ENCODE measurements at regions not wholly inside any gene's neighbourhood (a gene's known extent, or its start where the extent isn't known, plus 50 kb on each side); places are given as distances from the start of the nearest gene placed in this dataset.

DNA sequence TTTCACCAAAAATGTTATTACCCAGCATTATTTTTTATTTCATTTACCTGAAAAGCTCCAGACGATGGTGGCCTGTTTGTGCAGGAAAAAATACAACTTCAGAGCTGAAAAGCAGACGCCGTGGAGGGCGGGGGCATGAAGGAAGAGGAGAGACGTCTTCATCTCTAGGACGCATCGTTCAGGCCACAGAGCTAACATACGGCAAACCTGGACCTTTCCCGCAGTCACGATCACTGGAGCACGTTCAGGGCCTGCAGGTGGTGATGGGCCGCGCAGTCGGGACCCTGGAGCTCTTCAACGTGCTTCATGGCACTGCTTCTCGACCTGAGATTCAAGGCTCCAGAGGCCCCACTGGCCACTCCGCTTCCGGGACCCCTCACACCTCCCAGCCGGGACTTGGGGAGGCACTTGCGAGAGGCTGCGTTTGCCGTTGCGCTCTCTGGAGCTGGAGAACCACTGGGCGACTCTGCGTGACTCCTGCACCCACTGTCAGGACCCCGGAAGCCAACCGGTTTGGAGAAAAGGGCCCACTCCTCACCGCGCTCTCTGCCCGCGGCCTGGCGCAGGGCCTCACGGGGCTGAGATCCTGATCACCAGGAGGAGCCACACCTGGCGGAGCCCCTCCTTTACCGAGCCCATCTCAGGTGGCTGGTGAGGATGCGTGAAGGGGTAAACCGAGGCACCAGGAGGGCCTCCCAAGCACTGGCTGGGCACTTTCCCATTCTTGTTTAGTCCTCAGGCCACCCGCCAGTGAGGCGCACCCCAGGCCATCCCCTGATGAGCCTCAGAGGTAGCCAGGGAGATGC is 164.4 kb upstream of the AFDN start:
- Histone ChIP-seq H3K4me3 (ENCODE audit: extremely low read depth, insufficient read depth, low read length, poor library complexity, severe bottlenecking) (no peak overlapping the region), H3K36me3 (ENCODE audit: control insufficient read depth, insufficient read depth, low read length) (no peaks in the 10 kb centered on the region), H3K4me1 (ENCODE audit: control insufficient read depth, insufficient read depth, low read length, poor library complexity, severe bottlenecking) (peaks cover 21% of the 10 kb centered on the region), H3K9me3 (ENCODE audit: control insufficient read depth, low read length) (peaks cover 9% of the 10 kb centered on the region), H3K27ac (ENCODE audit: low read depth, low read length, severe bottlenecking) (no peak overlapping the region)
- 95 to 96% methylated on average over 39 of the region's 39 CpGs for WGBS, 2 experiments (ENCODE audit: insufficient coverage in 2 of 2)

DNA sequence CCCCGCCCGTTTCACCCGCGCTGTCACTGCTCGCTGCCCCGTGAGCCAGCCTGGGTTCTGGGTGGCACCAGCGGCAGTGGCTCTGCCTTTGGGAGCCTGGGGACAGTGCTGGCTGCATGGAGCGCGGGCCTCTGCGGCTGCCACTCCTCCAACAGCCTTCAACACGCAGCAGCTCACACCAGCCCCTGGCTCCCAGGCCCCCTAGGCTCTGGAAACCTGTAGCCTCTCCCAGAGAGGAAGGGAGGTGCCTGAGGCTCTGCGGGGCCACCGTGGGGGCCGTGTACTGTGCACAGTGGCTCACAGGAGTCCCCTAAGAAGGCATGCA is 163.9 kb upstream of the AFDN start:
- Histone ChIP-seq H3K27ac (ENCODE audit: low read depth, low read length, severe bottlenecking) (no peak overlapping the region), H3K4me1 (ENCODE audit: control insufficient read depth, insufficient read depth, low read length, poor library complexity, severe bottlenecking) (peaks cover 23% of the 10 kb centered on the region), H3K4me3 (ENCODE audit: extremely low read depth, insufficient read depth, low read length, poor library complexity, severe bottlenecking) (no peak overlapping the region), H3K36me3 (ENCODE audit: control insufficient read depth, insufficient read depth, low read length) (no peaks in the 10 kb centered on the region), H3K9me3 (ENCODE audit: control insufficient read depth, low read length) (peaks cover 4% of the 10 kb centered on the region)
- 92 to 98% methylated on average over 11 to 13 of the region's 14 CpGs for WGBS, 2 experiments (ENCODE audit: insufficient coverage in 2 of 2)

DNA sequence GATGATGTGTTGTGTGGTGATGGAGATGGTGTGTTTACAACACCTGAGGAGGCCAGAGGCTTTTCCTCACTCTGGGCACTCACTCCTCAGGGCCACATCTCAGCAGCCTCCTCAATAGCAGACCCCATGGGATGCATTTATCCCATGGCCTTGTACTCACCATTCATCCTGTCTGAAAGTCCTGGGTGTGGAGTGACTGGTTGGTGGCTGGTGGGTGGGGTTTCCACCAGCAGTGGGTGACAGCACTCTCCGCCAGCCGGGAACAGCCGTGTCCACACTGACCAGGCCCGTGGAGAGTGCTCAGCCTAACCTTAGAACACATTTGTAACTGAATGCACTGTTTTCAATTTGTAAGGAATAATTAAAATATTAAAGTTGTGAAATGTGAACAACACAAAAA is 163.4 kb upstream of the AFDN start:
- H3K27ac ChIP-seq (ENCODE audit: low read depth, low read length, severe bottlenecking) = no peak overlapping the region
- 67% methylated on average over 4 of the region's 4 CpGs; no CpG with 5 or more reads in 1 of the 2 experiments for WGBS, 2 experiments (ENCODE audit: insufficient coverage in 2 of 2)
- H3K9me3 ChIP-seq (ENCODE audit: control insufficient read depth, low read length) = no peaks in the 10 kb centered on the region
- no peak overlapping the region for H3K4me3 ChIP-seq (ENCODE audit: extremely low read depth, insufficient read depth, low read length, poor library complexity, severe bottlenecking)
- H3K4me1 ChIP-seq (ENCODE audit: control insufficient read depth, insufficient read depth, low read length, poor library complexity, severe bottlenecking) = peaks cover 27% of the 10 kb centered on the region
- H3K36me3 ChIP-seq (ENCODE audit: control insufficient read depth, insufficient read depth, low read length) = no peaks in the 10 kb centered on the region

DNA sequence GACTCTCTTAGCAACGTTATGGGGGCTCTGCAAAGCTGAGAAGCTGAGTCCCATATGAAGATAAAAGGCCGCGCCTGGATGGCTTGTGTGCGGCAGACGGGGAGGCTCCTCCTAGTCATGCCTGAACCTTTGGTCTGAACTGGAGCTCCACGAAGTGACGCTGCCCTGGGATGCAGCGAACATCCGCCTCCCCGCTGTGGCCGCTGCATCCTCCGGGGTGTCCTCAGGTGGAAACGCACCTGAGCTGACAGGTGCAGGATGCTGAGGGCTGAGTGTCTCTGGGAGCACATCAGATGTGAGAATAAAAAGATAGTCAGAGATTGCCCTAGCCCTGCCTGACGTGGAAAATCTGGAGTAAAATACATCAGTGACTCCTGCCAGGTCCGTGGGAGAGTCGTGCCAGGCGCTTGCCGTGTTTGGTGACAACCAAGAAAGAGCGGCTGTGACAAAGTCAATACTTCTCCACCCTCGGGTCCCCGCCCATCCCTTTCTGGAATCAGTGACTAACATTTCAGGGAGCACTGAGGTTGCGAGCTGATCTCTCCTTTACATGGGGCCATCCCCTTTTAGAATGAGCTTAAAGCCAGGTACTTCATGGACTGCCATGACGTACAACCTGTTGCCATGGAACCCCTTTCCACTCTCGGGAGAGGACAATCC is 162.8 kb upstream of the AFDN start:
- no peaks in the 10 kb centered on the region for H3K36me3 ChIP-seq (ENCODE audit: control insufficient read depth, insufficient read depth, low read length)
- no peak overlapping the region for H3K27ac ChIP-seq (ENCODE audit: low read depth, low read length, severe bottlenecking)
- peaks cover 27% of the 10 kb centered on the region for H3K4me1 ChIP-seq (ENCODE audit: control insufficient read depth, insufficient read depth, low read length, poor library complexity, severe bottlenecking)
- no peaks in the 10 kb centered on the region for H3K9me3 ChIP-seq (ENCODE audit: control insufficient read depth, low read length)
- no peak overlapping the region for H3K4me3 ChIP-seq (ENCODE audit: extremely low read depth, insufficient read depth, low read length, poor library complexity, severe bottlenecking)
- 87 to 88% methylated on average over 24 of the region's 24 CpGs for WGBS, 2 experiments (ENCODE audit: insufficient coverage in 2 of 2)

DNA sequence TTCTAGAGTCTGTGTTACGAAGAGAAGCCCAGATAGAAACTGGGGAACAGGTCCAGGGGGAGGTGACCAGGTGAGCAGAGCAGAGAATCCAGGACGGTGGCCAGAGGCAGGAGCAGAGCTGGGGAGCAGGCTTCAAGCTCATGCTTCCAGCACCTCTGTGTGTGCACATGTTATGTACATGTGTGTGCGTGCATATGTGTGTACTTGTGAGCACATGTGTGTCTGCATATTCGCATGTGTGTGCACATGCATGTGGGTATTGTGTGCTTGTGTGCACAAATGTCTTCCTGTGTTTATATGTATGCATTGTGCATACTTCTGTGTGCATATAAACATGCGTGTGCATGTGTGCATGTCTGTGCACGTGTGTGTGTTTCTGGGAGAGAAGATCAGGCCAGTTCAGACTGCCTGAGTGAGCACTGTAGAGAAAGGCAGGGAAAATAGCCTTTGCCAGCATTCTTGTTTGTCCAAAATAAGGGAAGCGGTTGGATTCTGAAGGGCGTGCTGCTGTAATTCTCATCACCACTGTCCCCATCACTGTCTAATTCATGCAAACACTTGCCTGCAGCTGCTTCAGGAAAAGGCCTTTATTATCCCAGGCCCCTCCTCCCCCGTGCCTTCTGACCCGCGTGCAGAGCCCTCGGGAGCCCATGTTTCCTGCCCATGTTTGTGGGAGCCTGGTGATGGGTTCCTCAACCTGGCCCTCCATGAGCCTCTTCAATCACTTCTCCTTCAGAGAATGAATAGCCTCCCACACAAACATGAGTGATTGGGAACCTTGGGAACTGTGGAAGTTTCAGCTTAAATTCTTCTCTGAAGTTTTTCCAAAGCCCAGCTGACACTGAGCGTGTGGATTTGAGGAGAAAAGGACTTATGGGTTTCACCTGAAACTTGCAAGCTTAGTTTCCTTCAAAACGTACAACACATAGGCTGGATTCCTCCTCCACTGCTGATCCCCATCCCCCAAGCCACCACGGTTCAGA is 161.7 kb upstream of the AFDN start:
- H3K36me3 ChIP-seq (ENCODE audit: control insufficient read depth, insufficient read depth, low read length) = no peaks in the 10 kb centered on the region
- peaks cover 34% of the 10 kb centered on the region for H3K4me1 ChIP-seq (ENCODE audit: control insufficient read depth, insufficient read depth, low read length, poor library complexity, severe bottlenecking)
- no peak overlapping the region for H3K27ac ChIP-seq (ENCODE audit: low read depth, low read length, severe bottlenecking)
- H3K4me3 ChIP-seq (ENCODE audit: extremely low read depth, insufficient read depth, low read length, poor library complexity, severe bottlenecking) = no peak overlapping the region
- no peaks in the 10 kb centered on the region for H3K9me3 ChIP-seq (ENCODE audit: control insufficient read depth, low read length)
- 90 to 92% methylated on average over 11 to 14 of the region's 15 CpGs for WGBS, 2 experiments (ENCODE audit: insufficient coverage in 2 of 2)

DNA sequence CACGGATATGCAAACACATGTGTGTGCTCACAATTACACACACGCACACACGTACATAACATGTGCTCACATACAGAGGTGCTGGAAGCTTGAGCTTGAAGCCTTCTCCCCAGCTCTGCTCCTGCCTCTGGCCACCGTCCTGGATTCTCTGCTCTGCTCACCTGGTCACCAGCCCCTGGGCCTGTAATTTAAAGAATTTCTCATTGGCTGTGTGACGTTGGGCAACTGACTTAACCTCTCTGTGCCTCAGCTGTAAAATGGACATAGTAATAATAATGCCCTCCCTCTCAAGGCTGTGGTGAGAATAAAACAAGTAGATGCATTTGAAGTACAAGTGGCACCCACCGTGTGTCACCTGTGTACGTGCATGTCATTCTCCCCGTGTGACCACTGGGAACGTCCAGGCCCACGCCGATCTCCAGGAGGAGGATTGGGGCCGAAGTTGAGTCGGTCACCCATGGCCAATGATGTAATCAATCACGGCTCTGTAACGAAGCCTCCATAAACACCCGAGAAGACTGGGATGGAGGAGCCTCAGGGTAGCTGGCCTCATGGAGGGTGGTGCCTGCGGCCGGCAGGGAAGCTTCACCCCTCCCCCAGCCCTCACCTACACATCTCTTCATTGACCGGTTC is 160.9 kb upstream of the AFDN start:
- Histone ChIP-seq H3K27ac (ENCODE audit: low read depth, low read length, severe bottlenecking) (no peak overlapping the region), H3K9me3 (ENCODE audit: control insufficient read depth, low read length) (no peaks in the 10 kb centered on the region), H3K36me3 (ENCODE audit: control insufficient read depth, insufficient read depth, low read length) (no peaks in the 10 kb centered on the region), H3K4me3 (ENCODE audit: extremely low read depth, insufficient read depth, low read length, poor library complexity, severe bottlenecking) (no peak overlapping the region), H3K4me1 (ENCODE audit: control insufficient read depth, insufficient read depth, low read length, poor library complexity, severe bottlenecking) (peaks cover 30% of the 10 kb centered on the region)
- 91 to 92% methylated on average over 16 to 17 of the region's 19 CpGs for WGBS, 2 experiments (ENCODE audit: insufficient coverage in 2 of 2)

DNA sequence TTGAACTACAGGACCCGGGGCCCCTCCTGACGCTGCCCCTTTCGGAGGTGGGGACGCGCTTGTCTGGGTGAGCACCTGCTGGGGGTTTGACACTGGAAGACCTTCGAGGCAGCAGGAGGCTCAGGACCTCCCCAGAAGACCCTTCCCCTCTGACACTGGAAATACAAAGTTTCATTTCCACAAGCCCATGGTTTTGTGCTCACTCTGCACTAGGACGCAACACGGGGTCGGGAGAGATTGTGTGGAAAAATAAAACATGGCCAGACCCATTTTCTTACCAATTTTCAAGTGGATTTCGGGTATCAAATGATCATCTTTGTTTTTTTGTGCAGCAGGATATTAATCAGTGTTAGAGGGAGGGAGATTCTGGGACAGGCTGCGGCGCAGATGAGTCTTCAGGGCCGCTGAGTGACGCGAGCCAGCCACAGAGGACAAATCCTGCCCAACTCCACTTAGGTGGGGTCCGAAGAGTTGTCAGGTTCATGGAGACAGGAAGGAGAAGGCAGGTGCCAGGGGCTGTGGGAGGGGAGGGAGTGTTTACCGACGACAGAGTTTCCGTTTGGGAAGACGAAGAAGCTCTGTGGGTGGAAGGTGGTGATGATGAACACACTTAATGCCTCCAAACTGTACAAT is 160.0 kb upstream of the AFDN start:
- H3K4me1 ChIP-seq (ENCODE audit: control insufficient read depth, insufficient read depth, low read length, poor library complexity, severe bottlenecking) = peaks cover 23% of the 10 kb centered on the region
- no peak overlapping the region for H3K4me3 ChIP-seq (ENCODE audit: extremely low read depth, insufficient read depth, low read length, poor library complexity, severe bottlenecking)
- 79 to 87% methylated on average over 13 to 14 of the region's 20 CpGs for WGBS, 2 experiments (ENCODE audit: insufficient coverage in 2 of 2)
- no peaks in the 10 kb centered on the region for H3K36me3 ChIP-seq (ENCODE audit: control insufficient read depth, insufficient read depth, low read length)
- no peak overlapping the region for H3K27ac ChIP-seq (ENCODE audit: low read depth, low read length, severe bottlenecking)
- no peaks in the 10 kb centered on the region for H3K9me3 ChIP-seq (ENCODE audit: control insufficient read depth, low read length)

DNA sequence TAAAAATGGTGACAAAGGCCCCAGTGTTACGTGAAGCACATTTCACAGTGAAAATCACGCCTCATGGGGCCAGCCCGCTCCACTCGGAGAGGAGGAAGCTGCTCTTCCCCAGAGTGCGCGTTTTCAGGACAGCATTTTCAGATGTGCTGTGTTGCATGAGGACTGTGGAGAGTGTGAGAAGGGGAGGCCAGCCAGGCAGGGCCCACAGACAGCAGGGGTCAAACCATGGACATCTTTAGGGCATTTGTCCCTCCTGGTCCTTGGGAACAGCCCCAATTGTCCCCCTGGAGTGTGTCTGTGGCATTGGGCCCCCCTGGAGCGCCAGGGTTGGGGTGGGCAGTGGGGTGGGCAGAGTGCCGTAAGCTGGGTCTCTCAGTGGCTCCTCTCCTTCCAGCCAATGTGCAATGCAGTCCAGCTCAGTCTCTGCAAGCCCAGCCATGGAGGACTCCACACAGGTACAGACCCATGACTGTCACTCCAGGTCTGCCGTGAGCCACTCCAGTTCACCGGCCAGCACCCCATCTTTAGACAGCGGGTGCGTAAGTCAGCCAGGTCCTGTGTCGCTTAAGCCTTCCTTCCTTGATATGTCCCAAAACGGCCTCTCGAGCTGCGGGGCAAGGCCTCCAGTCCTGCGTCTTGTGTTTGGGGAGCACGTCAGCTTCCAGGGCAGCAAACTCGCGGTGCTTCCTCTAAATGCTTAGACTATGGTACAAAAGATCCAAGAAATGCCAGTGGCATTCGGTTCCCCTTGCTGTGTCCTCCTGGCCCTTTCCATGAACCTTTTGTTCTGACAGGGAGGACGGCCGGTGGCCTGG is 159.3 kb upstream of the AFDN start:
- peaks cover 21% of the 10 kb centered on the region for H3K4me1 ChIP-seq (ENCODE audit: control insufficient read depth, insufficient read depth, low read length, poor library complexity, severe bottlenecking)
- WGBS, 2 experiments (ENCODE audit: insufficient coverage in 2 of 2) = 95 to 97% methylated on average over 22 of the region's 23 CpGs
- no peaks in the 10 kb centered on the region for H3K36me3 ChIP-seq (ENCODE audit: control insufficient read depth, insufficient read depth, low read length)
- H3K4me3 ChIP-seq (ENCODE audit: extremely low read depth, insufficient read depth, low read length, poor library complexity, severe bottlenecking) = no peak overlapping the region
- no peak overlapping the region for H3K27ac ChIP-seq (ENCODE audit: low read depth, low read length, severe bottlenecking)
- no peaks in the 10 kb centered on the region for H3K9me3 ChIP-seq (ENCODE audit: control insufficient read depth, low read length)

DNA sequence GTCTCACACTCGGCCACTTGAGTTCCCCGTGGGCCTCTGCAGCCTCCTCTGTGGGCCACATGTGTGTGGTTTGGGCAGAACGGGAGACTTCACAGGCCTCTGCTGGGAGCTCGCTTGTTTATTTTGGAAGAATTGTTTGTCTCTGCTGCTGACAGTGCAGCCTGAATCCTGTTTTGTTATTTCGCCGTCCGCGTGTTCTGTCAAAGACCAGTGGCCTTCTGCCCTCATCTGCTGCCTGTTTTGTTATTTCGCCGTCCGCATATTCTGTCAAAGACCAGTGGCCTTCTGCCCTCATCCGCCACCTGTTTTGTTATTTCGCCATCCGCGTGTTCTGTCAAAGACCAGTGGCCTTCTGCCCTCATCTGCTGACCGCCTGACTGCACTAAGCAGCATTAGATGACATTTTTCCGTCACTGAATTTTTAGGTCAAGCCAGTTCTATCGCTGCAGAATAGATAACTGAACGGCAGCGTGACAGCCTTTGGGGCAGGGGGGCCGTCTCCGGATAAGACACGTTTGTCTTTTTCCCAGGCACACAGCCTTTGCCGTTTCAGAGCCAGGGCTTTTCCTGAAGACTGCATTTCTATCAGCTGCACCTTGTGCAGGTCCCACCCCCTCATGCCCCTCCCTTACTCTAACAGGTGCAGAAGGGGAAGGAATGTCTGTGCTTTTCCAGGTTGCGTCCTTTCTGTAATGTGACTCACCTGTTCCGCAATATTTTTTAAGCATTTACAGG is 158.5 kb upstream of the AFDN start:
- H3K4me1 ChIP-seq (ENCODE audit: control insufficient read depth, insufficient read depth, low read length, poor library complexity, severe bottlenecking) = peaks cover 18% of the 10 kb centered on the region
- WGBS, 2 experiments (ENCODE audit: insufficient coverage in 2 of 2) = 85 to 86% methylated on average over 25 to 26 of the region's 26 CpGs
- no peak overlapping the region for H3K4me3 ChIP-seq (ENCODE audit: extremely low read depth, insufficient read depth, low read length, poor library complexity, severe bottlenecking)
- no peak overlapping the region for H3K27ac ChIP-seq (ENCODE audit: low read depth, low read length, severe bottlenecking)
- H3K36me3 ChIP-seq (ENCODE audit: control insufficient read depth, insufficient read depth, low read length) = no peaks in the 10 kb centered on the region
- H3K9me3 ChIP-seq (ENCODE audit: control insufficient read depth, low read length) = no peaks in the 10 kb centered on the region

All from mesodermal cell (in vitro differentiated cells).